HG03457 (cell line): ENCODE measurements at regions not wholly inside any gene's neighbourhood (a gene's known extent, or its start where the extent isn't known, plus 50 kb on each side); places are given as distances from the start of the nearest gene placed in this dataset.

Experiments
- ATAC-seq: cut with Tn5 transposase; IDR thresholded peaks from one replicate; pipeline ENCODE4 v1.9.1; 2021; ENCODE audit warnings: moderate number of reproducible peaks; ENCODE audit not compliant: unreplicated experiment

DNA sequence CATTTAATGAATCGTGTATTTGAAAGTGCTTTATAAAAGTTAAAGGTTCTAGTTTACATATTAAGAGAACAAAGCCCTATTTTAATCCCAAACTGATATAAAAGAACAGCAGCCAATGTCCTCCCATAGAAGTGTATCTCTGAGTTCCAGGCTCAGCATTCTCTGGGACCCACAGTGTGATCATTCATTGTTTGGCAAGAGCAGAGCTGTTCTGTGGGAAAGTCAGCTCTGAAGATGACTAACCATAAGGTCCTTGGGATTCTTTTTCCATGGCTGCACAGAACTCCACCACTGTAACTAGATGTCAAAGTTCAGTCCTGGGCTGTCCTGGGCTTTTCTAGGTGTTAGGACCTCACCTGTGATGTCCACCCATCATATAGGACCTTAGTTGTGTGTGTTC is 157.0 kb upstream of the TLL1 start:
- ATAC-seq = no peak

DNA sequence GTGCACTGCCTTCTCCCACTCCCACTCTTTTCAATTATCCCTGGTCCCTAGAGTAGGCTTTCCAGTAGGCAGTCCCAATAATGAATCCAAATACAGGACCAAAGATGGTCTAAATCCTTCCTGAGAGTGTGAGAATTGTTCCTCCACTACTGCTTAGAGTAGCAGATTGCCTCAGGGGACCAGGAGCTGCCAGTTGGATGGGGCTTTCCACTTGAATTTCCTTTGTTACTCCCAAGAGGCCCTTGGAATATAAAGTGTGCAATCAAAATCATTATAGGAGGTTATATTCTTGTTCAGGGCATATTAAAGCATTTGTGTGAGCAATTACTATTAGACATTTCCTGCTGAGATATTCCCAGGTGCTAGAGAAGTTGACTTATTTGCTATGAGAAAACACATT is 156.6 kb upstream of the TLL1 start:
- no peak for ATAC-seq

DNA sequence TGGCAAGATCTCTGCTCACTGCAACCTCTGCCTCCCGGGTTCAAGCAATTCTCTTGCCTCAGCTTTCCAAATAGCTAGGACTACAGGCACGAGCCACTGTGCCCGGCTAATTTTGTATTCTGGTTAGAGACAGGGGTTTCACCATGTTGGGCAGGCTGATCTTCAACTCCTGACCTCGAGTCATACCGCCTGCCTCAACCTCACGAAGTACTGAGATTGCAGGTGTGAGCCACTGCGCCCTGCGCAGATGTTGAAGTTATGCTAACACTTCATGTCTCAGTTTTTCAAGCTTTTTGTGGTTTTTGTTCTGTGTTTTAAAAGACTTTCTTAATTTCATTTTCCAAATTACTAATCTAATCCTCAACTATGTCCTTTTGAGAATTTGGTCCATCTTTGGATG is 154.4 kb upstream of the TLL1 start:
- ATAC-seq = no peak

DNA sequence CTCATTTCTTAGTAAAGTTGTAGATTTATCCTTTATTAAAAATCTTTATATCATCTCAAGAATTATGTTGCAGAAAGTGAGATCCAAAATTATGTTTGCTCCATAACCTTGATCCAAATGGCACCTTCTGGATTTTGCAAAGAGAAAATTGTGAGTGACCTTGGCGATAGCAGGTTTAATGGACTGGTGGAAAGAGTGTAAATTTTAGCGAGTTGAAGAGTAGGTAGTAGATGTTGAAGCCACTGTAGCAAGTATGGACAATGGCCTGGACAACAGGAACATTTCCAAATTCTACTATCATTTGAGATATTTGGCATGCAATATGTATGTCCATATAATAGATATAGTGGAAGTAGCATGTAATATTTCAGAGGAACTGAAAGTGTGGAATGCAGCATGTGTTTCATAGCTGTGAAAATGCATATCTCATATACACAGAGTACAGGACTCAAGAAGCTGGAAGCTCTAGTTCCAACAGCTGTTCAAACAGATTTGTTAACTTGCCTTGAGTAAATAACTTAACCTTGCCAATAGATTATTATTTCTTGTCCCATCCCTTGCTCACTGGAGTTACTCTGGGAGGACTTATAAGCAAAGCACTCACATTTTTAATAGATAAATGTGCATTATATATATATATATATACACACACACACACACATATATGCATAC is 152.5 kb upstream of the TLL1 start:
- ATAC-seq = no peak

DNA sequence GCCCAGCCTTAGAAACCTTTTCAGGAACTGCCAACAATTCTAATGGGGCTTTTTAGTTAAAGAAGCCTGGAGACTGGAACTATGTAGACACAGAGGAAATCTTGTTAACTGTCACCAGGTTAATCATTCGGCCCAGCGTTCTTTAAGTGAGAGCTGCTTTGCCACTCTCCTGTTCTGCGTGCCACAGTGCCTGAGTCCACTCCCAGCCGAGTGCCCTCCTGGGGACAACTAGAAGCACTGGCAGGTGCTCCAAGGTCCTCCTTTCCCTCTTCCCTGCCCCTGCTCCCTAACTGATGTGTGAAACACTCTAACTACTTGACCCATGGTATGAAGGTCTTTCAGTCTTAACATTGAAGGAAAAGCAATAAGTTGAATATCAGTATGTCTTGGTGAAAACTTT is 151.2 kb upstream of the TLL1 start:
- no peak for ATAC-seq

DNA sequence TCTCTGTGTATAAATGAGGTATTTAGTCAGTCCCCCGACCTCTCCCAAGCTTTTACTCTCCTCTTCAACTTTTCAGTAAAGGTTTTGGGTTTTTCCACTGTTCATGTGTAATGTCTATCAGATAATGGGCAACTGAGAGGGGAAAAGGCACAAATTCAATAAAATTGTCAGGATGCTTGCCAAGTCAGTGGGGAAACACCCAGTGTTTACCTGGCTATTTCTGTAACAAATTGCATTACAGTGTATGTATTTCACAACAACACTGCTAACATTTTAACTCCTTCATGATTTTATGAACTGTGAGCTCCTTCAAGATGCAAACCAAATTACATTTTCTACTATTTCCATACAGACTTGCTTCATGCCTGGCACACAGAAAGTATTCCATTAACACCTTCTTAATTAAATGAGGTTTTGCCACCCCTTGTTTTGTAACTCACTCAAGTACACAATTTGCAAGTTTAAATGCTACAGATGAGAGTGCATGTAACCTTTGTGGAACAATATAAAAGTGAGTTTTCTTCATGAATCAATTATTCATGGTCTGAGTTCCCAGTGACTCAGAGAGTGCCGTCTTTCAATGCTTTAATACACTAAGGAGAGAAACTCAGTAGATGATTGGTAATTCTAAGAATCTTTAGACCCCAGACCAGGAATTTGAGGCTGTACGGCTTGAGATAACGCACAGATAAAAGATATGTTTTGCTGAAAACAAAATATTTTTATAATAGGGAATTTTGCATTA is 149.8 kb upstream of the TLL1 start:
- ATAC-seq = no peak

DNA sequence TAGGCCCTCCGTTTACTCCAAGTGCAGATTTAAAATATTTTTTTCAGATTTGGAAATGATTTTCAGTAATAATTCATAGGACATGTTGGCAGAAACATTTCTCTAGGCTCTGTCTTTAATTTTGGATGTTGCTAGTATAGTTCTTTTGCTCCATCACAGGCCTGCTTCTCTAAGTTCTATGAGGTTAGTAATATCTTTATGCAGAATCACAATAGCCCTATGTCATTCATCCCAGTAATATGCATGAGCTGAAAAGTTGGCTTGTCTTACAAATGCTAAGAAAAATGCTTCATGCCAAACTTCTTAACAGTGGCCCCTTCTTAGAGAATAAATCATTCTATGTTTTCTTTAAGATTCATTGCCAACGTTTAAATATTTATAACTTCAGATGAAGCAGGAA is 148.3 kb upstream of the TLL1 start:
- ATAC-seq = no peak

DNA sequence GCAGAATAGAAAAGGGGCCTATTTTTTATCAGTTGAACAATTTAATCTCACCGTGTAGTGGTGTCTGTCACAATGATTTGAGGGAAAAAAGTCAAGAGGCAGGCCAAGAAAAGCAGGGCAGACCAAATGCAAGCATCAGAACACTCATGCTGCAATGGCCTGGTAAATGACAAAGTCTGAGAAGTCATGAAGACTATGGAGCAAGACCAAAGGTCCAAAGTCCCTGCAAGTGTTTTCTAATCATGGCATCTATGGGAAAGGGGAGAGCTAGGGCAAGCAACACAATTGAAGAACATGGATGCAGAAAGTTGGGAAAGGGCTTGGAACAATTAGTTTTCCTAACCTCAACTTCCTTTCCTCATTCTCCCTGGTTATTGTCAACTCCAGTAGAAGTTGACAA is 147.7 kb upstream of the TLL1 start:
- ATAC-seq = no peak

DNA sequence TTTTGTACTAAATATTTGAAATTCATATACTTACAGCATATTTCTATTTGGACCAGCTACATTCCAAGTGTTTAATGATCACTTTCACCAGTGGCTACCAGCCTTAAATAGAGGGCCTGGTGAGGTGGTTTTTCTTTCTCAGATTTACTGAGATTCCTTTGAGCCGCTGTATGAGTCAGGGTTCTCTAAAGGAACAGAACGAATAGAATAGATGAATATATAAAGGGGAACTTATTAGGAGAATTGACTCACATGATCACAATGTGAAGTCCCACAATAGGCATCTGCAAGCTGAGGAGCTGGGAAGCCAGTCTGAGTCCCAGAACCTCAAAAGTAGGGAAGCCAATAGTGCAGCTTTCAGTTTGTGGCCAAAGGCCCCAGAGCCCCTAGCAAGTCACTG is 146.2 kb upstream of the TLL1 start:
- no peak for ATAC-seq

DNA sequence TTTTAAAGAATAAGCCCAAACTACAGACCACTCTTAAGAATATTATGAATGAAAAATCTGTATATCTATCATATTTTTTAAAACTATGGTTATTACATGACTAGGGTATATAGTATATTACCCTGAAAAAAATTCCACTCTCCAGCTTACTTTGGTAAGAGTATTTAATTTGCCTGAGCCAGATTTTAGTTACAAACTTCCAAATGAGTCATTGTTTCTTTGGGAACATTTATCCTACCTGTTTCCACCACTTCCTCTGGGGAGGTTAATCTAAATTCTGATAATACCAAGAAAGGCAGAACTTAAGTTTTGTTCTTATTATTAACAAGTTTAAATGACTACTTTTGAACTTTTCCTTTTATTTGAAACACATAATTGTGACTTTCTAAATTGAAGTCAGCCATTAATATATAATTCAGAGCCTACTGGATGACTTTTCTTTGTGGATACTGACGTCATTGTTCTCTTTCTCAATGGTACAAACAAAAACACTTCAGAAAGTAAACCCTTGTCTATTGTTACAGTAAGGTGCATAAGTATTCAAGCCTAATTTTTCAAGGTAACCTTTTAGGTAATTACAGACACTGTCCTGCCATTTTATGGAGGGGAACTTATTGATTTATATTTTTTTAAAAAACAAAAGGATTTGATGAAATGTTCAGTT is 135.6 kb upstream of the TLL1 start:
- no peak for ATAC-seq

DNA sequence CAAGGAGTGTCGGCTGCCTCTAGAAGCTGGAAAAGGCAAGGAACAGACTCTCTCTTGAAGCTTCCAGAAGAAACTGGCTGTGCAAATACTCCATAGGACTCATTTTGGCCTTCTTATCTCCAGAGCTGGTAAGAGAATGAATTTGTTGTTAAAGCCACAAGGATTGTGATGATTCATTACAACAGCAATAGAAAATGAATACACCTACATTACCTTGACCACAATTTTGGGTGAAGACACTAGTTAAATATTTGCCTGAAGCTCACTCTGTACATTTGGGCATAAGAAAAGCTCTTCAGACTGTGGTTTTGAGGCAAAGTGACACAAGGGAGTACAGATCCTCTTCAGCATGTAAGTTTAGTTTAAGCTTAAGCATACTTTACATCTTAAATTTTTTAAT is 134.5 kb upstream of the TLL1 start:
- ATAC-seq = peak; percentile 94

DNA sequence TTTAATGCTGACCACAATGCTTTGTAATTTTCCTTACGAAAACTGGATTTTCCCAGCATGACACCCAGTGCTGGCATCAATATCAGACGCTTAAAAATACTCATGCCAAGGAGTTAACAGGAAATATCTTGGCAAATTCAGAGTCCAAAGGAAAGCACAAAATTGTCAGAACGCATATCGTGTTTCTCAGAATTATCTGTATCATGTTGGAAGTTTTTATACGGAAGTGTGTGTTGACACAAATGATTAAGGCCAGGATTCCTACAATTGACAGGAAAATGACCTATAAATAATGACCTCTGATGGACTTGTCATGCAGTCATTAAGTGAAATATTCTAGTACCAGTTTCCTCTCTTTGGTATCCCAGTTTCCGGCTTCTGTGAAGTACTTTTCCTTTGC is 132.1 kb upstream of the TLL1 start:
- ATAC-seq = no peak

DNA sequence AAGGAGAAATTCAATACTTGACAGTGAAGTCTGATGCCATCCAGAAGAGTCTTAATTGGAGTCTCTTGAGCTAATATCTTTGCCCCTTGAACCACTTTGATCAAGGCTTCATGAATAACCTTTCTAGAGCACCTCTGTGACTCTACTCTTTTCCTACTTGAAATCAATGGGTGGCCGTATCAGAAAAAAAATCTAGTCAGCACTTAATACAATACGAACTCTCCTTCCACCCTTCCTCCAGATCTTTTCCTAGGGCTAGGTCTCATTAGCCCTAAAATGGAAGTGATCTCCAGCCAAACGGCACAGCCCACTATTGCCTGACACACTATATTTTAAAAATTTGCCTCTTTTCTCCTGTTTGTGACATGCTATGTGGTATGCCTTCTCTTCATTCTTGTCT is 129.6 kb upstream of the TLL1 start:
- no peak for ATAC-seq

DNA sequence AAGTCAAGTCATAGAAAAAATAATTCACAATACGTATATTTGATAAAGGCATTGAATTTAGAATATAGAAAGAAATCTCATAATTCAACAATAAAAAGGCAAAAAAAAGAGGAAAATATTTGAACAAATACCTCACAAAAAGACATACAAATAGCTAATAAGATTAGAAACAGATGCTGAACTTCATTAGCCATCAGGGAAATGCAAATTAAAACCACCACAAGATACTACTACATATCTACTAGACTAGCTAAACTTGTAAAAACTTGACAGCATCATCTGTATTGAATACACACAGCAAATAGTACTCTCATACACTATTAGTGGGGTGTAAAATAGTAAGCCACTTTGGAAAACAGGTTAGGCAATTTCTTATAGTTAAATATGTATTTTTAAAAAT is 128.7 kb upstream of the TLL1 start:
- ATAC-seq = no peak

DNA sequence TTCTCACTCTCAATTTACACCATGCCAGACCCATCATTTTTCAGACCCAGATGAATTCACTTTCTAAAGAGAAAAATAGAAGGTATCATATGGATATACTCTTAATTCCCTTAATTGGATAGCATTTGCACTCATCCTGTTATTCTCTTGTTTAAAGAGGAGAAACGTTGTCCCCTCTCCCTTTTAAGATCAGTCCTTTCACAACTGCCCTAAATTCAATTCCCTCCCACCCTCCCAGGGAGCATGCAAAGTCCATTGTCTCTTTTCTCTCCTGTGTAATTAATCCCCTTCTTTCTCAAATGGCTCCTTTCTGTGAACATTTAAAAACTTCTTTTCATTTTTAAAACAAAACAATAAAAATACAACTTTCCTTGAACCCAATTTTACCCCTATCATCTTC is 124.7 kb upstream of the TLL1 start:
- ATAC-seq = no peak

DNA sequence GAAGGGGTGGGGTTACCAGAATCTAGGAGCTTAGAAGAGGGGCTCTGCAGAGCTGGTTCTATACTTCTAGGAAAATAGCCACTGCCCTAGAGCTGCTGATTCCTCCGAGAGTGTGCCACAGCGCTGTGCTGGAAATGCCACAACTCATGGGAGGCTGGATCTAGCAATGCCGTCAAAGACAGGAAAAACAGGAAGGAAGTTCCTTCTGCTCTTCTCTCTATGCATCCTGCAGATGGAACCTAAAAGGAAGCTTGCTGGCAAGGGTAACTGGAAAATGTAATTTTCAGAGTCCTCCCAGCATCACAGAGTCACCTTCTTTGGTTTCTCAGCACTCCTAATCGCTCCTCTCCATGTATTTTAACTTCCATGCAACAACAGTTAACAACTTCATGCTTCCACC is 121.2 kb upstream of the TLL1 start:
- no peak for ATAC-seq

DNA sequence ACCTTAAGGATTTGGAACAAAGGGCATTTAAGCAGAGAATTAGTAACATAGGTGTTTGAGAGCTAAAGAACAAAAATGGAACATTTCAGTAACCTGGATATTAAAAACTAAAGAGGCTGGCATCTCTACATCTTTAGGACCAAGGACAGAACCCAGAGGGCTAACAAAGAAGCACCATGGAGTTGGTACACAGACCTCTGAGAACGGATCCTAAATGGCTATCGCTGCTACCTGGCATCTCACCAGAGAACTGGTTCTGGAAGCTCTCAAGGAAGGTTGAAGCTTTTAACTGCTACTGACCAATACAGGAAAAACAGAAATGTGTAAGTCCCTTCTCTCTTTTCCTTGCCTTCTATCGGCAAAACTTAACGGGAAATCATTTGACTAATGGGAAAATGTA is 118.4 kb upstream of the TLL1 start:
- ATAC-seq = no peak

DNA sequence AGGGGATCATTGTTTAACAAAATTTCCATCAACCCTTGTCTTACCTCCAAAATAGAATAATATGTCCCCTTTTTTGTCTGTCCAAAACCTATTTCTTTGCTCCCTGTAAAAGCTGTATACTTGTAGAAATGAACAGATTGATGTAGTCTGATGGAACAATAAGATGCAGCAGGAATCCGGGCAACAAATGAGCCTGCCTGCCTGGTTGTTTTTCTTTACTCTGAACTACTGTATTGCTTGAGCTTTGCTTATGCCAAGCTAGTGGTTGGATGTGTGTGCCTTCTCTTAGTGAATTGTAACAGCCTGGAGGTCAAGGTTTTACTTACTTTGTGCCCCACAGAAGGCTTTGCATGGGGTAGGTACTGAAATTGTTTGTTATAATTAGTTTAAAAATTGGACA is 116.2 kb upstream of the TLL1 start:
- no peak for ATAC-seq

DNA sequence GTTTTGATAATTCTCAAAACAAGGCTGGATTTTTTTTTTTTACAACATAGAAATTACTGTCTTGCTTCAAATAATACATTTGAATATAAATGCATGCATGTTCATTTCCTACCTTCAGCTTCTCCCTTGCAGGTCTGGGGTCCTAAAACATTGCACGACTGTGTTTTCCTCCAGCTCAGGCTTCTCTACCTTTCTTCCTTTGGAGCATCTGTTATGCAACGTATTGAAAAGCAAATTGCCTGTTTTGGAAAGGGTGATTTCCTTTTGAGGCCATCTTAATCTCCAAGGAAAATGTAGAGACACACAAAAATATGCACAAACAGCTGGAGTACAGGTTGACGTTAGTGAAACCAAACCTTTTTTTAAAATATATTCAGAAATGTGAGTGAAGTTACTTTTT is 115.6 kb upstream of the TLL1 start:
- ATAC-seq = no peak

DNA sequence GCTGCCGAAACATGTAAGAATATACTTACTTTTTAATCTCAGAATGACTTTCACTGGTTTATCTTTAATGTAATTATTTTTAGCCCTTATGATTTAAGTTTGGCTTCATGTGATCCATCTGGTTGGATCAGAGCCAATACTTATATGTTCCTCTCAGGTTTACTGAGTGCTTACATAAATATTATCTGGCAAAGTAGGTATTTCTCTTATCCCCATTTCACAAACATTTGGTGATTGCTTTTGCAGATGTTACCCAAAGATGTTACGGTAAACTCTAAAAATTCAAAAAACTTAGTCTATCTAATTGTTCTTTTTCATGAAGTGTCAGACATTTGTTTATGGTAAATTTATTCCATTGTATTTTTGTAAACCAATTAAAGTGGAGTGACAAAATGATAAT is 115.0 kb upstream of the TLL1 start:
- ATAC-seq = no peak

DNA sequence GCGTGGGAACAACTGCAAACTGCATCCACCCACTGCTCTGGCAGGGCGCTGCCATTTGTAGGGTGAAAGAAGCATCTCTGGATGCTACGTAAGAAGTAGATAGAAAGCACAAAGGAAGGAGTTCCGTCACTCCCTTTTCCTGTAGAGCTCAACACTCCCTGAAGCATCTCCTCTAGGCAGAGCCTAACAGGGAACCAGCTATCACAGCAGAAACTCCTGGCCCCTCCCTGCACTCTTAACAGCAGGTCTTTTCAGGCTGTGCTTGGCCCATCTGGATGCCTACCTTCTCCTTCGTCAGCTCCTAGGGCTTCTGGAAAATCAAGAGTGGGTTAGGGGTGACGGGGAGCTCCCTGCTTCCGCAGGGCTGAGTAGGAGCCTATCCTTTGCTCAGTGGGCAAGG is 112.9 kb upstream of the TLL1 start:
- ATAC-seq = no peak

DNA sequence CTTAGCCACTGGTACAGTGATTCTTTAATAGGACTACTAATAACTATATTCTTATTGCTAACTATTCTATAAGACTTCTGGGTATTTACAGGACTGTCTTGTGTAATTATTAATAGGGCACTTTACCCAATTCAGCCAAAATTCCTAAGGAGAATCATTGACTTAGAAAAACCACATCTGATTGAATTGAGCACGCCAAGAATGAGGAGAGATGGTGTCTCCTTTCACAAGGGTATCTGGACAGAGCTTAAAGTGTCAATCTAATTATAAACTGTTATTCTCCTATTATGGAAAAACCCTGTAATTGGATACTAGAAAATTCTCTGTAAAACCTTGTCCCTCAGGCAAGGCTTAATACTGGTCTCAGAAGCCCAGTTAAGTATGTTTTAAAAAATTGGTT is 111.1 kb upstream of the TLL1 start:
- ATAC-seq = no peak
